Activated naive CD8-positive, alpha-beta T cell treated with anti-CD3 and anti-CD28 coated beads for 36 hours (primary cell): ENCODE measurements at regions not wholly inside any gene's neighbourhood (a gene's known extent, or its start where the extent isn't known, plus 50 kb on each side); places are given as distances from the start of the nearest gene placed in this dataset.

Experiments used
- DNase-seq: peaks from one replicate; pipeline ENCODE4 v3.0.0; 2021
- H3K27ac Mint-ChIP-seq: one replicate; pipeline ENCODE4 v1.8.0; 2022; ENCODE audit warnings: mild to moderate bottlenecking, moderate library complexity, mixed read lengths
- H3K27me3 Mint-ChIP-seq: one replicate; pipeline ENCODE4 v1.8.0; 2022; ENCODE audit warnings: mild to moderate bottlenecking, mixed read lengths
- H3K36me3 Mint-ChIP-seq: one replicate; pipeline ENCODE4 v1.8.0; 2021; ENCODE audit warnings: mild to moderate bottlenecking, mixed read lengths
- H3K4me1 Mint-ChIP-seq: one replicate; pipeline ENCODE4 v1.8.0; 2021; ENCODE audit warnings: mixed read lengths
- H3K4me3 Mint-ChIP-seq: one replicate; pipeline ENCODE4 v1.8.0; 2022; ENCODE audit warnings: mild to moderate bottlenecking, moderate library complexity, mixed read lengths
- H3K9me3 Mint-ChIP-seq: one replicate; pipeline ENCODE4 v1.8.0; 2022; ENCODE audit warnings: mixed read lengths

DNA sequence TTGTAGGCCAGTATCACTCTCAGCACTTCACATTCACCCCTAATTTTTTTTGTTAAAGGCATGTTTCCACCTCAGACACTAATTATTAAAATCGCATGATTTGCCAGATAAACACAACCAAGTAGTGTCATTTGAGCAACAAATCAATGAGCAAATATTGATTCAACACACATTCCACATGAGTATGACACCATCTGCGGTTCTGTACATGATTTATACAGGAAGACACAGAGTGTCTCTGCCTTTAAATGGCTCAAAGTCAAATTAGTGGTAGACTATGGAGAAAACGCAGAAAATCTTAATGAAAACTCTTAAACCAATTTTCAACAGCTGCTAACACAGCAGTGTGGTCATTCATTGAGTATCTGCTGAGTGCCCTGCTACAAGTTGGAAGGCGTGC is 300.2 kb downstream of the SOX4 start:
- Mint-ChIP-seq H3K36me3 (no peaks in the 10 kb centered on the region), H3K27ac (no peak overlapping the region), H3K4me3 (no peak overlapping the region), H3K4me1 (no peaks in the 10 kb centered on the region), H3K27me3 (no peaks in the 10 kb centered on the region), H3K9me3 (peaks cover 2% of the 10 kb centered on the region)
- DNase-seq, result no peak

DNA sequence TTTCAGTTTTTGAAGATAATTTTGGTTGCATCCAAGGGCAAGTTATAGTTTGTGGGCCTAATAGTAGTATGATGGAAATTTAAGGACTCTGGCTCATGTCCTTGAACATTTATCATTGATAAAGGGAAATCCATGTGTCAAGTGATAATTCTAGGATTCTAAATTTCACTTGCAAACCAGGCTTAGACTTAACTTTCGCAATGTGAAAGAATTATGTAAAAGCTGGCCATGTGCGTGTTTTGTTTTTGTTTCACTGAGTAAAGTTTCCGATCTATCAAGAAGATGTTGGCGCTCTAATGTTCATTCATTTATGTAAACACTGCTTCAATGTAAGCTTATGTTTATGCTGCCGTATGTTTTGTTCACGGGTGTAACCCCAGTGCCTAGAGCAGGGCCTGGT is 302.0 kb downstream of the SOX4 start:
- H3K4me3 Mint-ChIP-seq, result no peak overlapping the region
- no peak overlapping the region for H3K27ac Mint-ChIP-seq
- H3K9me3 Mint-ChIP-seq, result no peaks in the 10 kb centered on the region
- no peak for DNase-seq
- H3K4me1 Mint-ChIP-seq, result no peaks in the 10 kb centered on the region
- no peaks in the 10 kb centered on the region for H3K36me3 Mint-ChIP-seq
- no peaks in the 10 kb centered on the region for H3K27me3 Mint-ChIP-seq

DNA sequence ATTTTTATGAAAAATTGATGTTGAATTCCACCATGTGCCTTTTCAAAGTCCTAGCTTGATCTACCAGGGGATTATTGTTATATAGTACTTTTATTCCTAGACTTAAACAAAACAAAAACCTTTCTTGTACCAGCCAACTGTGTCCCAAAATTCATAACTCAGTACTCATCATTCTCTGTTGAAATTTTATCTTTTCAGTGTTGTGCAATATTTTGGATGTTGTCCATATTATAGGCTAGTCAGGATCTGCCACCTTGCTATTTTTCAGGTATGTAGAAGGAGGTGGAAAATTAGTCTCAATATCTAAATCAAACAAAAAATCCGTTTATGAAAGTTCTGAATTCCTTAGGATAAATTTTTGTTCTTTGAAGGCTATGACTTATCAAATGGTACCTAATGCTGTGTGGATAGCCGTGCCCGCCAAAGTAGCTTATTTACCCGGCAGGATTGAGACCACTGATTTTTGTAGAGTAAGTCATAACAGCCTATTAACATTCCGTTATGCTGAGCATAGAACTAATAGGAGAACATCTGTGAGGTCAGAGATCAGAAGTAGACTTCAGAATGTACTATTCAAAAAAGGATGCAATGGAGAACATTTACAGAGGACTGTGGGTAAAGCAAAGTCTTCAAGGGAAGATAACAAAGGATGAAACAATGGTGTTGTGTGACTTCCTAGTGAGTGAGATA is 304.7 kb downstream of the SOX4 start:
- Mint-ChIP-seq H3K27me3 (no peaks in the 10 kb centered on the region), H3K9me3 (no peaks in the 10 kb centered on the region), H3K4me1 (no peaks in the 10 kb centered on the region), H3K36me3 (no peaks in the 10 kb centered on the region), H3K4me3 (no peak overlapping the region), H3K27ac (no peak overlapping the region)
- no peak for DNase-seq

DNA sequence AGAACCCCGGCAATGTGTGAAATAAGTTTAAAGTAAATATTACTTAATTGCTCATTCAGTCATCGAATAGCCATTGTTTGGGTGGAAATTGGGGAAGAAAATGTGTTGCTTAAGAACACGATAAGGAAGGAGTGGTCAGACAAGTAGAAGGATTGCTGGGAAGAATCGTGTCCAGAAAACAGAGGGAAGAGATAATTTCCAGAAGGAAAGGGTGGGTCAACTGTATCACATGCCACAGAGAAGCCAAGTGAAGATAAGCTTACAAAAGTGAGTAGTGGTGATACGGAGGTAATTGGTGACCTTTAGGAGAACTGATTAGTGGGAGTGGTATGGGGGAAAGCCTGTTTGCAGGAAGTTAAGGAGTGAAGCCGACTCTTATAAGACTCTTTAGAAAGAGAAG is 306.2 kb downstream of the SOX4 start:
- Mint-ChIP-seq H3K4me1 (no peaks in the 10 kb centered on the region), H3K36me3 (no peaks in the 10 kb centered on the region), H3K9me3 (no peaks in the 10 kb centered on the region), H3K27ac (no peak overlapping the region), H3K4me3 (no peak overlapping the region), H3K27me3 (no peaks in the 10 kb centered on the region)
- no peak for DNase-seq

DNA sequence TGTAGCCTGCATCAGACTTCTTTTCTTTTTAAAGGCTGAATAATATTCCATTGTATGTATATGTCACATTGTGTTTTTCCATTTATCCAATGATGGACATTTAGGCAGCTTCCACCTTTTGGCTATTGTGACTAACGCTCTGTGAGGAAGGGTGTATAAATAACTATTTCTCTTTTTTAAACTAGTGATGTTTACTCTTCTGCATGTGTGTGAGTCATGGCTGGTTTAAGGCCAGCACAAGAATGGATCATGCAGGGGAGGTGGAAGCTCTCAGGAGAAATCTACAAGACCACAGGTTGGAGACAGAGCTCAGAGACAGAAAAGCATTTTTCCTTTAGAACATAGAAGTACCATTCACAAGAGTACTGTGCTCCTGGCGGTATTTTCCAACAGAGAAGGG is 307.2 kb downstream of the SOX4 start:
- H3K27me3 Mint-ChIP-seq, result no peaks in the 10 kb centered on the region
- DNase-seq, result no peak
- no peaks in the 10 kb centered on the region for H3K36me3 Mint-ChIP-seq
- H3K4me3 Mint-ChIP-seq, result no peak overlapping the region
- H3K4me1 Mint-ChIP-seq, result no peaks in the 10 kb centered on the region
- no peak overlapping the region for H3K27ac Mint-ChIP-seq
- no peaks in the 10 kb centered on the region for H3K9me3 Mint-ChIP-seq

DNA sequence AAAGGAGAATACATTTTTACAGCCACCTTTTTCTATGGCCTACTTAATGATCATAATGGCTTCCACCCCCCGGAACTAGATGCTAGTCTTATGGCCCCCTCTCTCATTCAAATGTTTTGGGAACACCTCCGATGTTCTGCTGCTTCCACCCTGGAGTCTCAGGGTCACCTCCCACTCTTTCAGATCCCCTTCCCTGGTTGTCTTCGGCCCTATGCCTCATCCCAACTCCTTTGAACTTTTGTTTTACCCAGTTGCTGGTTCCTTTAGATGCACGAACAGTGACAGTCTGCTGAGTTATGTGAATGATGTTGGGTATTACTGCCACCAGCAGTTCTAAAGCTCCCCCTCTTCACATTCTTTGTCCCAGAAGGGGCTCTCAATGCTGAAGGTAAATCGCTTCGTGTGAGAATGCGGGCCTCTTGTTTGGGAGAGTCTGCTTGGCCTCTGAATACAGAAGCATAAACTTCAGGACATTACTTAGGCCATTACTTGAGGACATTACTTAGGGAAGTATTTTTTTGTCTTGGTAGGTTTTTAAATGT is 309.1 kb downstream of the SOX4 start:
- Mint-ChIP-seq H3K4me3 (no peak overlapping the region), H3K4me1 (no peaks in the 10 kb centered on the region), H3K9me3 (no peaks in the 10 kb centered on the region), H3K27me3 (no peaks in the 10 kb centered on the region), H3K36me3 (no peaks in the 10 kb centered on the region), H3K27ac (no peak overlapping the region)
- DNase-seq, result no peak

DNA sequence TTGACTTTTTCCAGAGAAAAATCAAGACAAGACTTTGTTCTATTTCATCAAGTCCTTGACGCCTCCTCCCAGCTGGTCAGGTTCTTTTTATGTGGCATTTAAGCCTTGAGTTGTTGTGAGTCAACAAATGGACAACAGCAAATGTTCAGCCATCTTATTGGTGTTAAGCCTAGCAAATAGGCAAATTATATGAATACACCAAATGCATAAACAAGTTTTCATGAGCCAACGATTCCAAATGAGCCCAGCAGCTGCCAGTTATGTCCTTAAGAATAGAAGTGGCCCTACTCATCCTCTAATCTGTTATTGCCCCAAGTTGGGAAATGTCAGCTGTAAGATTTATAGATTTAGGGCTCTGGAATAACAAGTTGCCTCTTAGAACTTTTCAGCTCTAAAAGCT is 312.0 kb downstream of the SOX4 start:
- no peaks in the 10 kb centered on the region for H3K4me1 Mint-ChIP-seq
- H3K27me3 Mint-ChIP-seq, result no peaks in the 10 kb centered on the region
- no peaks in the 10 kb centered on the region for H3K36me3 Mint-ChIP-seq
- DNase-seq, result no peak
- no peaks in the 10 kb centered on the region for H3K9me3 Mint-ChIP-seq
- H3K27ac Mint-ChIP-seq, result no peak overlapping the region
- no peak overlapping the region for H3K4me3 Mint-ChIP-seq

DNA sequence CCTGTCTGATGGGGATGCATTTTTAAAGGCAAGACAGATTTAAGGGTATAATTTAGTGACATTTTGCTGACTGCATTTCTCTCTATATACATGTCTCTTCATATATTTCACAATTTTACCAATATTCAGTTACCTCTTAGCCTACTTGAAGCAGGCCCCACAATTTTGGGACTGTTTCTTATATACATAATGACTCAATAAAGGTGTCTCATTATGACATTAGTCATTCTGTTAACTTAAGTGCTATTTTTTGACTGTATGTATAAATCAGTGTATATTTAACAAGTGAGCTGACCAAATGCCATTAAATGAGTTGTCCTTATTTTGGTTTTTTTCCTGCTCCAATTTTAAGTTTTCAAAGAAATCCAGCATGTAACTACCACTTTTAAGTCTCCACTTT is 313.3 kb downstream of the SOX4 start:
- Mint-ChIP-seq H3K36me3 (no peaks in the 10 kb centered on the region), H3K4me1 (no peaks in the 10 kb centered on the region), H3K27ac (no peak overlapping the region), H3K4me3 (no peak overlapping the region), H3K27me3 (no peaks in the 10 kb centered on the region), H3K9me3 (no peaks in the 10 kb centered on the region)
- no peak for DNase-seq

DNA sequence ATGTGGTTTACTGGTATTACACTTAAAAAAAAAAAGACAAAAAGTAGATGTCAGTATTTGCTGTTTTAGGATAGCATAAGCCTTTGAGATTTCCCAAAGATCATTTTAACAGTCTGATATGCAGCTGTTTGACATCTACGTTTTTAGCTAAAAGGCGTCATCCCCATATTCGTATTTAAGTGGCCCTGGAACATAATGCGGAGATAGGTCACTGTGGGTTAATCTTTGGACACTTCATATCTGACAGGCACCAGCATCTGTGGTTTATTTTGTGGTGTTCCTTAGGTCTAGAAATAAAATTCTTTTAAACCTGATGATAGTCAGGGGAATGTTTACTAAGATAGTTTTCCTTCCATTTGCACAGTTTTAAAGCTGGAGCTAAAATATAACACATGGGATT is 313.7 kb downstream of the SOX4 start:
- DNase-seq, result no peak
- Mint-ChIP-seq H3K4me3 (no peak overlapping the region), H3K27me3 (no peaks in the 10 kb centered on the region), H3K27ac (no peak overlapping the region), H3K4me1 (no peaks in the 10 kb centered on the region), H3K9me3 (no peaks in the 10 kb centered on the region), H3K36me3 (no peaks in the 10 kb centered on the region)

DNA sequence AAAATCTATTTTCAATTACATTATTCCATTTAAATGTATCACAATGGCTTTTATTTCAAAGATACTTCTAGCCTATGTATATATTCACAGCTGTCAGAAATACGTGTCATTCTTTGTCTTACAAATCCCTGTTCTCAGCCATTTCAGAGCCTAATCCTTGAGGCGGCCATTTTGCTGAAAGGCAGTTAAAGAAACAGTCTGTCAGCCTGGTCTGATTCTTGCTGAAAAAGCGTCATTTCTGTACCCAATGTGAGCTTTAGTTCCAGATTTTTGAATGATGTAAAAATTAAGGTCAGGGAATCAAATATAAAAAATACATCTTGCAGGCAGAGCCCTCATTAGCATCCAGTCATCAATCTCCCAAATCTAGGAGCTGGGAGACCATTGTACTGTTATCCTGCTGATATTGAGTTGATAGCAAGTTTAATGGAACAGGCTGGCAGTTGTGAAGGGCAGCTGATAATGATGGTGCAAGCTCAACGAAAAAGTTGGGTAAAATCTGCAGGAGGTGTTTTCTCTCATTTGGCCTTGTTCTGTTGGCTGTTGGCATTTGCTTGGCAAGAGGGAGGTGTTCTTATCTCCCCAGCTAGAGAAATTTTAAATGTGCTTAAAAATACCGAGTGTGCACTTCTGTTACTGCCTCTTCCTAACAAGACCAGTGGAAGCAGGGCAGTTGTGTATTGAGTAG is 314.8 kb downstream of the SOX4 start:
- Mint-ChIP-seq H3K4me3 (no peak overlapping the region), H3K36me3 (no peaks in the 10 kb centered on the region), H3K27me3 (no peaks in the 10 kb centered on the region), H3K27ac (no peak overlapping the region), H3K4me1 (no peaks in the 10 kb centered on the region), H3K9me3 (no peaks in the 10 kb centered on the region)
- no peak for DNase-seq

DNA sequence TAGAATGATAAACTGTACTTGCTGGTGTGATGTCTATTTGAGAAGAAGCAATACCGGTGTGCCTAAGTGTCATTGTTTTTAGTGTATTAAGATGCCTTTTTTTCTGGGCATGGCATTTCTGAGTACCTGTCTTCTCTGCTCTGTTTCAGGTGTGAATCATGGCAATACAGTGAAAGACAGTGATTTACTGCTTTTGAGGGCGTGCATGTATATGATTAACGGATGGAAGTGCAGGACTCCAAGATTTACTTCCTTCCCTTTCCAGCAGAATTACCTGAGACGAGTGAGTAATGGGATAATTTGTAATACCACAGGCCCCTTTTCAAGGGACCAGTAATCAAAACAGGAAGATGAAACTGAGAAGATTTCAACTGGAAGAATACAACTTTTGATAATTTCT is 315.8 kb downstream of the SOX4 start:
- Mint-ChIP-seq H3K36me3 (no peaks in the 10 kb centered on the region), H3K27ac (no peak overlapping the region), H3K4me3 (no peak overlapping the region), H3K9me3 (no peaks in the 10 kb centered on the region), H3K4me1 (no peaks in the 10 kb centered on the region), H3K27me3 (no peaks in the 10 kb centered on the region)
- no peak for DNase-seq

DNA sequence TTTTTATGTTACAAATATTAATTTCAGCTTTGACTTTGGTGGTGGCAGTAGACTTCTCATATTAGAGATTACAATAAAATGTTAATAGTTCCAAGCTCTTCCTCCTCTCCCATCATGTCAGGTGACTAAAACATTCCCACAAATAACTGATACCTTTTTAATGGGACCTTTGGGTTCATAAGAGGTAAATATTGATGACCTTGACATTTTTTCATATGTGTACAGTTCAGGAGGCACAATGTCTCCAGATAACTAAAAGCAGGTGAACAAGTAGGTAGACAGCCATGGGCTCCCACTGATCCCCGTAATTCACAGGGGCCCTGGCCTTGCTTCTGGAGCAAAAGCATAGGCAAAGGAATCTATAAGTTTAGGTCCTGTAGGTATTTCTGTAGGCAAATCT is 317.7 kb downstream of the SOX4 start:
- Mint-ChIP-seq H3K4me3 (no peak overlapping the region), H3K4me1 (peaks cover 9% of the 10 kb centered on the region), H3K36me3 (no peaks in the 10 kb centered on the region), H3K9me3 (no peaks in the 10 kb centered on the region), H3K27ac (no peak overlapping the region), H3K27me3 (no peaks in the 10 kb centered on the region)
- DNase-seq, result no peak

DNA sequence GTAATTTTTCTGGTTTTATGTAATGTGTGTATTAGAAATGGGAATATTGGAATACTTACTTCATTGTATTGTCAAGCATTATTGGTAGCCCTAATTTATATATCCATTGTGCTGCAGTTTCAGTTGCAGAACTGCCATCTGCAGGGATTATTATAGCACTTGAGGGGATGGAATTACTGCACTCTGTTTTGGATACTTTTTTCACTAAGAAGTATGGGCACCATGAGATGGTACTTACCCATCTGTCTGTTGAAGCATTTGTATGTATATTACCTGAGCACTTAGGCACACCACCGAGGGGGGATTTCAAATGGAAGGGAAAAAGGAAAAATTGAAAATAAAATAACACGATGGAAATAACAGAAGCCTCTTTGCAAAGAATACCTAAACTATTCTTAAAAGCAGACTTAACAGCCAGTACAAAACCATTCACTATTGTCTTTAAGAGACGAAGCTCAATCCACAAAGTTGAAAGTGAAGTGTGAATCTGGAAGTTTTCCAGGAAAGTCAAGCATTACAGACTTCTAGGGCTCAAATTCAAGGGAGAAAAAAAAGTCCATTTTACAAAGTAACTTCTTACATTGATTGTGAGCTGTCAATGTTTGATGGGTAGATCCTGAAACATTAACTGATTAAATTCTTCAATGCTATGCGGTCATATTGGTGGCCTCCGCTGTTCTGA is 318.7 kb downstream of the SOX4 start:
- Mint-ChIP-seq H3K4me1 (peaks cover 9% of the 10 kb centered on the region), H3K4me3 (no peak overlapping the region), H3K27me3 (no peaks in the 10 kb centered on the region), H3K36me3 (no peaks in the 10 kb centered on the region), H3K9me3 (no peaks in the 10 kb centered on the region), H3K27ac (no peak overlapping the region)
- no peak for DNase-seq

DNA sequence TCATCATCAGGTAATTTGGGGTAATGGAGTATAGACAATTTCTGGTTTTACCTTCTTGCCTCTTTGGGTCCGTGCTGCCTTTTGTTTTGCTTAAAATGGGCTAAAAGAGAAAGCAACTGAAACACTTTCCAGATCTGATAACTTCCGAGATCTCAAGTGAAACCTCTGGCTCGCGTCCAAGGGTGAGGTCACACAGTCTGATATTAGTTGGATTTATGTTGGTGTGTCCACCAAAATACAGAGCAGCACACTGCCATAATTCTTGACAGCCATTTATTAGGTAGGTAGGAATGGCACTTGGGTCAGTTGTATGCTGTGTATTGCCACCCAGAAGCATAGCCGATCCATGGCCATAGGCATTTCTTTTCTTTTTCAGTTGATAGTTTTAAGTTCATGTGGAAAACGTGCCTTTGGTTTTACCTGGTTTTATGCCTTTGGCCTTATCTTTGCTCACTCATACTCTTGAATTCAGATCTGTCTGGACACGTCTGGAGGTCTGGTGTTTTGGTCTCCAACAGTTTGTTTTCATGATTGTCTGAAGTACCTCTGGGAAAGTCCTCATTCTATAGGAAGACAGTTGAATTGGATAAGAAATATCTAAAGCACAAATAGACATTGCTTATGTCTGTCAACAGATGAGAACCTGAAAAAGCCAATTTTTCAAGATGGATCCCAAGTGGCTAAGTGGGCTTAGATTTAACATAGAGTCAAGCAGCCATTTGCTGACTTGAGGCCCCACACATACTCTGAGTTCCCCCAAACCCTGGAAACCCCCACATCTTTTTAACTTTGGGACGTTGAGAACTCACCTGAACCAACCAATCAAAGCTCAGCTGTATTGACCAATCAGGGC is 320.8 kb downstream of the SOX4 start:
- Mint-ChIP-seq H3K27ac (no peak overlapping the region), H3K9me3 (no peaks in the 10 kb centered on the region), H3K4me1 (peaks cover 9% of the 10 kb centered on the region), H3K36me3 (no peaks in the 10 kb centered on the region), H3K27me3 (no peaks in the 10 kb centered on the region), H3K4me3 (no peak overlapping the region)
- peak; percentile 21 for DNase-seq

DNA sequence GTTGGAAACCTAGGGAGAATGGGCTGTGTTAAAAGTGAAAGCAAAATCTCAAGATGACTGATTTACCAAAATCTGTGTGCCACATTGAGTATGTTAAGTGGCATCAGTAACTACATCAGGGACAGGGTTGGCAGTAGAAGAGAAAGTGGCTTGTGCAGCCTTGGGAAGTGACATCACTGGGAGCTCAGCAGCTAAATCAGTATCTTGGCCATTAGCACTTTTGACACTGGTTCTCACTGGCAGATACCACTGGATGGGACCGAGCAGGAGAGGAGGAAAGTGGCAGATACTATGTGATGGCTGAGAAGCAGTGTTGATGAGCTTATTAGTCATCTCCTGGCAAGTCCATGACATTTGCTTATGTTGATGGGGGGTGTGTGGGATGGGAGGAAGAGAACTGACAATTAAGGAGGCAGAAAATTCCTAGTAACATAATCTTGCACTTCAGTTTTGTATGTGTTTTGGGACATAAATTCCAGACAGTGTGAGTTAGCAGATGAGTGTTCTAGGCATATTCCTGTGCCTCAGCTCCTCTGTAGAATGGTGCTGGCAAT is 322.2 kb downstream of the SOX4 start:
- no peak overlapping the region for H3K27ac Mint-ChIP-seq
- no peak for DNase-seq
- H3K4me3 Mint-ChIP-seq, result no peak overlapping the region
- H3K9me3 Mint-ChIP-seq, result no peaks in the 10 kb centered on the region
- H3K27me3 Mint-ChIP-seq, result no peaks in the 10 kb centered on the region
- peaks cover 9% of the 10 kb centered on the region for H3K4me1 Mint-ChIP-seq
- no peaks in the 10 kb centered on the region for H3K36me3 Mint-ChIP-seq
